GM19438 (cell line): ENCODE measurements at regions not wholly inside any gene's neighbourhood (a gene's known extent, or its start where the extent isn't known, plus 50 kb on each side); places are given as distances from the start of the nearest gene placed in this dataset.
"Not testable (repeated sequence)": the region's sequence is repeated elsewhere in the genome, so short reads cannot be mapped to it uniquely, and the experiment has no call there.

Experiments used
- ATAC-seq: cut with Tn5 transposase; IDR thresholded peaks from one replicate; pipeline ENCODE4 v1.9.1; 2021; ENCODE audit warnings: low read depth; ENCODE audit not compliant: unreplicated experiment

DNA sequence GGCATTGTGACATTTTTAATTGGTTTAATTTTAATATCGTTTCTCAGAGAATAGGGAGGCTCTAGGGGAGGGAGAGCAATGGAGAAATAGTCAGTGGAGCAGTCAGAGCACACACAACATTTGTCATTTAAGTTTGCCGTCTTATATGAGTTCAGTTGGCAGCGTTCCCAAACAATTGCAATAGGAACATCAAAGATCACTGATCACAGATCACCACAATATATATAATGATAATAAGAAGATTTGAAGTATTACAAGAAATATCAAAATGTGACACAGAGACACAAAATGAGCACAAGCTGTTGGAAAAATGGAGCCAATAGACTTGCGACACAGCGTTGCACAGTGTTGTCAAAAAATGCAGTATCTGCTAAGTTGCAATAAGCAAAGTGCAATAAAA lies 303.7 kb downstream of the CDH19 start:
- ATAC-seq = no peak

DNA sequence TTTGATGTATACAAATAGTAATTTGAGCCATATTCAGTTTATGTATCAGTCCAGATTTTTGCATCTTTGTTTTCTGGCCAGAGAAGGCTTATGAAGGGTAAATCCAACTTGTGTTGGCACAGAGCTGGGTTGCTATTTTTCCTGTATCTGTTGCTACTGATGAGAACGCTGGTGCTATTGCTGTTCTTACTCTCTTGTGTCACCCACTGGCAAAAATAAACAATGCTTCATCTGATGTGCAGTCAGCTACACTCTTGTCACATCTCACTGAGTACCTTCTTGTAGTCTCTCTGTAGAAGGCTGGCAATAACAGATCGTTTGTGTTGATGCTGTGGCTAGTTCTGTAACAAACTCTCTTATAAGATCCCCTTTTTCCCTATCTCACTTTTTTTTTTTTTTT lies 323.4 kb downstream of the CDH19 start:
- no peak for ATAC-seq

DNA sequence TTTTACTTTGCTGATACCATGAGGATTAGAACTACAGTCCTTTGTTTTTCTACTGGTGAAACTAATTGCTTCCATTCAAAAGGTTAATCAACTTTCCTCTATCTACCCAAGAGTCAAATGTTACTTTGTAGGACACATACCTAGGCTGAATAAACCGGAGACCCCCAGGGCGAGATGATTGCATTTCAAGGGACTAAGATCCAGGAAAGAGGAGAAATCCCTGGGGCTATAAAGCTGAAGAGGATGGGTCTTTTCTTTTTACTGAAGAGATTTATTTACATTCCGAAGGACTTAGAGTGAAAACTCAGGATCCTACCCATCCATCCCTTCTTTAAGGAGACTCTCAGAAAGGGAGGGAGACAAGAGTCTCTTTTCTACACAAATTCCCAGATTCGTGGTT lies 331.9 kb downstream of the CDH19 start:
- ATAC-seq = no peak

- ATAC-seq = no peak
Observed at GRCh38 chr18:66264130-66264529, 339.8 kb downstream of the CDH19 start.

DNA sequence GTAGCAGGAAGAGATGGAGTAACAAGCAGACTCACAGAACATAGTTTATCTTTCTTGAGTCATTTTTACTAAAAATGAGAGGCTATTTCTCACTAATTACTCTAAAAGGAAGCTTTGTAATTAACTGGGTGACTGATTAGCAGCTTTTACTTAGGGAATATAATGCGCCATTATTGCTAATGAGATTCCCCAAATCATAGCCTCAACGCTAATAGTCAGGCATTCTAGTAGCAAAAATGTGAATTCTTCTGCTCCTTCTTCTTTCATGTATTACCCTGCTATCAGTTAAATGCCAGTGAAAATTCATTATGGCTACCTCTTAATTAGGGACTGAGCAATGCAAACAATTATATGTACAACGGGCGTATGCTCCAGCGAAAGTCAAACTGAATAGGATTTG lies 349.8 kb downstream of the CDH19 start:
- ATAC-seq = no peak

DNA sequence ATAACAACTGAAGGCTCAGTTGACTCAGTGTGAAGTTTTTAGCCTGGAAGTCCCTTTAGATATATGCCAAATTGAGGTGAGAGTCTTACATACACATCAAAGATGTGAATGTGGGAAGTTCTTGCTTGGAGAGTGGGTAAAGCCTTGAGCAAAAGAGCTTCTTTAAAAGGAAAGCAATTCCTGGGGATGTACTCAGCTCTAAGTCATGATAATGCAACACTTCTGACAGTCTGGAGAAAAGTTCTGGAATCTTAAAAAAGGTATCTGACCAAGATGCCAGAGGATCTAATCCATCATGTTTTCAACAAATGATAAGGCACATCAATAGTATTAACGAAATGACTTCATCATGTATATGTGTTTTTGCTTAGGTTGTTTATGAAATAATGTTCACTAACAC lies 351.2 kb downstream of the CDH19 start:
- ATAC-seq = no peak

DNA sequence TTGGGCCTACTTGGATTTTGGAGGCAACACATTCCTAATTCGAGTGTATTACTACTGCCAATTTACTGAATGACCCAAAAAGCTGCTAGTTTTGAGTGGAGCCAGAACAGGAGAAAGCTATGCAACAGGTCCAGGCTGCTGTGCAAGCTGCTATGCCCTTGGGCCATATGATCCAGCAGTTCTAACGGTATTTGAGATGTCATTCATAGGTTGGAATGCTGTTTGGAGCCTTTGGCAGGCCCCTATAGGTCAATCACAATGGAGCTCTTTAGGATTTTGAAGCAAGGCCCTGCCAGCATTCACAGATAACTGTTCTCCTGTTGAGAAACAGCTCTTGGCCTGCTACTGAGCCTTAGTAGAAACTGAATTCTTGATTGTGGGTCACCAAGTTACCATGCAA lies 368.7 kb downstream of the CDH19 start:
- no peak for ATAC-seq

- ATAC-seq = no peak
Observed at GRCh38 chr18:66226782-66227181, 377.1 kb downstream of the CDH19 start.

- ATAC-seq = not testable (repeated sequence)
Observed at GRCh38 chr18:66223317-66223716, 380.6 kb downstream of the CDH19 start.

- no peak for ATAC-seq
Observed at GRCh38 chr18:66222174-66222573, 381.7 kb downstream of the CDH19 start.

GRCh38 chr18:66219817-66220216 lies 384.1 kb downstream of the CDH19 start:
- no peak for ATAC-seq

- ATAC-seq = no peak
Observed at GRCh38 chr18:66211749-66212148, 392.1 kb downstream of the CDH19 start.

DNA sequence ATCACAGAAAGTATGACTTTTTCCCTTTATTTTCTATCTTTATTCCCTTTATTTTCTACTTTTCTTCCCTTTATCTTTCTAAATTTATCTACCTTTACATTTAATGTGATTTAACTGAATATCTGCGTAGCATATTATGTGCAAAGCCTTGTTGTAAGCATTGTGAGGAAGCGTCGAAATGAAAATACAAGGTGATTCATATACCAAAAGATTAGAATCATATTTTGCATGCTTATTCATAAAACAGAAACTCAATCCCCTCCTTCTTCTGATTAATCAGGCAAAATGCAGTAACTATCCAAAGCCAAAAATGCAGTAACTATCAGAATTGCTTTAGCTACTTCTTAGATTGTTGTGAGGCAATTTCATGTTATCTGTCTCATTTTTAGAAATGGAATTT lies 393.0 kb downstream of the CDH19 start:
- no peak for ATAC-seq

GRCh38 chr18:66209656-66210055 lies 394.2 kb downstream of the CDH19 start:
- ATAC-seq = no peak

GRCh38 chr18:66196805-66197204 lies 407.1 kb downstream of the CDH19 start:
- no peak for ATAC-seq

DNA sequence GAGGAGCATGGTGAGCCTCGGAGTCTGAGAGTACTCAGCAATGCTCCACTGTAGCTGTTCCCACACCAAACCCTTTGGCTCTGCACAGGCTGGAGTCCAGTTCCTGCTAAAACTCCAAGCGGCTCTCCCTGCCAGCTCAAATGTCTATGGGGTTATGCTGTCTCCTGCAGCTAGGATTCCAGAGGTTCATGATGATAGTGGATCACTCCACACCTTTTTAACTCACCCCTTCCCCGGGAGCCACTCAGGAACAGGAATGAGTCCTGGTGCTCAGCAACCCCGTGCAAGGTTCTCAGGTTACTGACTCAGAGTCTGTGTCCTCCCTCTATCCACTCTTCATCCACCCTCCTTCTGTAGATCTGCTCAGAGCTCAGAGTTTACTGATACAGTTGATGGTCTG lies 410.0 kb downstream of the CDH19 start:
- ATAC-seq = no peak

GRCh38 chr18:66193394-66193793 lies 410.5 kb downstream of the CDH19 start:
- no peak for ATAC-seq

GRCh38 chr18:66168685-66169235 lies 417.9 kb downstream of the CDH7 start:
- no peak for ATAC-seq

DNA sequence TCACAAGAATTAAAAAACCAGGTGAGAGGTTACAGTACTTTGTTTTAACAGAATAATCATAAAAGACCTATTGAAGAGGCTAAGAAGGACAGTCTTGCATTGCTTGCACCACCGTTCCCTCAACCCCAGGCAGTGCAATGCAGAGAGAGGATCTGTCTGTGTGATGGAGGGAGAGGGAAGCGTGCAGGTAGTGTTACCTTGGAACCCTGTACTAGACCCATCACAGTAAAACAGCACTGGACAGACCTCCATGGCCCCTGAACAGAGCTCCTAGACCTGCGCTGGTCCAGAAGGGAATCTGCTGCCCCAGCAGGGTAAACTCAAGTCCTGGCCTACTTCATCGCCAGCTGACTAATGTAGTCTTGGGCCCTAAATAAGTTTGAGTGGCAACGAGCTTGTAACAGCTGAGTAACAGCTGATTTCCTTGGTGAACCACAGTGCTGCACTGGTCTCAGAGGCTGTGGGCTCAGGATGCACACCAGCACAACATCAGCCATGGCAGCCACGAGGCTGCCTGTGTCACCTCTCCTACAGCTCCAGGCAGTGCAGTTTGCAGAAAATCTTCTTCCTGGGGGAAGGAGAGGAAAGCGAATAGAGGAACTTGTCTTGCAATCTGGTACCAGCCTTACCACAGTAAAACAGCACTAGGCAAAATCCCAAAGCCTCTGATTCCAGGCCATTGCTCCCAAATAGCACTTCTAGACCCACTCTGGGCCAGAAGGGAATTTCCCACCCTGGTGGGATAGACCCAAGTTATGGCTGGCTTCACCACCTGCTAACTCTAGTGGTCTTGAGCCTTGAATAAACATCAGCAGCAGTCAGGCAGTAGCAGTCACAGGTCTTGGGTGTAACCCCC lies 417.2 kb downstream of the CDH7 start:
- ATAC-seq = no peak

GRCh38 chr18:66160007-66160406 lies 409.2 kb downstream of the CDH7 start:
- ATAC-seq = no peak

DNA sequence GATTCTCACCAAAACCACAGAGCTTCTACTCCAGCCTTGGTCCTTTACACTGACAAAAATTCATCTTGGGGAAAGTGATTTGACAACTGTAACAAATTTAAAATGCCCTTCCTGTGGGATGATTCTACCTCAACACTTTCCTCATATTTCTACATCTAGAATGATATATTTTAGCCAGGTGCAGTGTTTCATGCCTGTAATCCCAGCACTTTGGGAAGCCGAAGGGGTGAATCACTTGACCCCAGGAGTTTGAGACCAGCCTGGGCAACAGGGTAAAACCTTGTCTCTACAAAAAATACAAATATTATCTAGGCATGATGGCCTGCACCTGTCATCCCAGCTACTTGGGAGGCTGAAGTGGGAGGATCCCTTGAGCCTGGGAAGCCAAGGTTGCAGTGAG lies 408.6 kb downstream of the CDH7 start:
- ATAC-seq = no peak

DNA sequence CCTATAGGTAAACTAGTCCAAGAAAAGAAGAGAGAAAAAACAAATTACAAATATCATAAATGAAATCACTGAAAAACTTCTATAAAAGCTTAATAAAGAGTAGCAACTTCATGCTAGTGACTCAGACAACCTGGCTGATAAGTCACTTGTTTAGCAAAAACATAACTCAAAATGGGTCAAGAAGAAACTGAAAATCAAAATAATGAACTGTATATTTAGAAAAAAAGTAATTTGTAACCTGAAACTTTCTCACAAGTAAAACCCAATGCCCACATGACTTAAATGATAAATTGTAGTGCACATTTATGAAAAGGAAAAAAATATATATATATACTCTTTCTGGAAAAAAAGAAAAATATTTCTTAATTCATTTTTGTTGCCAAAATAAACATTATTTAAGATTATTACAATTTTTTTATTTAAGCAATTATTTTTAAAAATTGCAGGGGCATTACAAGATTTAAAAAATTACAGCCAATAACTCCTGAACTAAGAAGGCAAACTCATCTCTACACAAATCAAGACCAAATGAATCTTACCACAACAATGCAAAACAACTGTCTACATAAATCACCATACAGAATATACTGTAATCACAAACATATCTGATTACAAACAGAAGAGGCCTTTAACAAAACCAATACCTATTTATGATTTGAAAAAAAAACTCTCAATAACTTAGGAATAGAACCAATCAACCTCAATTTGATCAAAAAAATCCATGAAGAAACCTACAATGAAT lies 406.3 kb downstream of the CDH7 start:
- no peak for ATAC-seq
